Inflammatory macrophage treated with lipopolysaccharide for 1 hour (primary cell): ENCODE measurements at regions not wholly inside any gene's neighbourhood (a gene's known extent, or its start where the extent isn't known, plus 50 kb on each side); places are given as distances from the start of the nearest gene placed in this dataset.

Experiments used
- DNase-seq, 2 donors: peaks; one replicate each; pipeline ENCODE4 v3.0.0-alpha.2; 2020 to 2022

GRCh38 chr15:53009093-53009492, 219.0 kb upstream of the ONECUT1 start:
- no peak for DNase-seq

DNA sequence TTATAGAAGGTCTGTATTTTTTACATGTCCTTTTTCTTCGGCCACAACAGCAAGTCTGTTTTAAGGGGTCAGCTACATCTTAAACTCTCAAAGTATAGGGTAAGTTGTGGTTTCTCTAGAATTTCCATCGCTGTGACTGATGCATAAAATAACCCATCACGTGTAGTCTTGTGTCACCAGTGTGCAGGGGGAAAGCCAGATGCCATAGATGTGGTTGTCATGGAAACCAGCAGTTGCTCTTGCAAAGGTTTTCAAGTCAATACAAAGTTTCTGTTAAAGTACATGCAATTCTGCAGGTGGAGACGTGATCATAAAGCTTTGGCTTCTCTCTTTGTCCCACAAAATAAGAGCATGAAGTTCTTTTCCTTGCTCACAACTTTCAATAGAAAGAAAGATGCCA, 210.3 kb upstream of the ONECUT1 start:
- no peak for DNase-seq

DNA sequence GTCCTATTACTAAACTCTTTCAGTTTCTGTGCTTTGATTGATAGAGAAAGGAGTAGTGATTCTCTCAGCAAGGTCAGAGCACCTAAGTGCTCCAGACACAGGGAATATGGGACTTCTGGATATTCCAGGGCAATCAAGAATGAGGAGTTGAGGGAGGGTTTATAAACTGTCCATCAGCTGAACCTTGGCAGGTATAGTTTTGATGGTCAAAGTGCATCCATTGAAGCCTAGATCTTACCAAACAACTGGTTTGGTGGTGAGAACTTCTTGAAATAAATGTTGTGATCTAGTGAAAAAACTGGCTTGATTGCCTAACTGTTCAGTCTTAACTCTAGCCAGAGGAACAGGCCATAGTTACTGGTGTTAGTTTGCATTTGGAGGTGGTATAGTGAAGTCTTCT, 207.0 kb upstream of the ONECUT1 start:
- DNase-seq, result no peak

DNA sequence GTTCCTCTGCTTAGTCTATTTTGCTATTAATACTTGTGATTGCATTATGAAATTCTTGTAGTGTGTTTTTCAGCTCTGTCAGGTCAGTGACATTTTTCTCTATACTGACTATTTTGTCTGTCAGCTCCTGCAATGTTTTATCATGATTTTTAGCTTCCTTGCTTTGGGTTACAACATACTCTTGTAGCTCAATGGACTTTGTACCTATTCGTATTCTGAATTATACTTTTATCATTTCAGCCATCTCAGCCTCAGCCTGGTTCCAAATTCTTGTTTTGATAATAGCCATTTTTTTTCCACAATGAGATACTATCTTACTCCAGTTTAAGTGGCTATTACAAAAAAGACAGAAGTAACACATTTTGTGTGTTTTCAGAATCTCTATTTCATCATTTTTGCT, 204.2 kb upstream of the ONECUT1 start:
- DNase-seq, result no peak

GRCh38 chr15:52984507-52984906, 194.4 kb upstream of the ONECUT1 start:
- DNase-seq, result no peak

DNA sequence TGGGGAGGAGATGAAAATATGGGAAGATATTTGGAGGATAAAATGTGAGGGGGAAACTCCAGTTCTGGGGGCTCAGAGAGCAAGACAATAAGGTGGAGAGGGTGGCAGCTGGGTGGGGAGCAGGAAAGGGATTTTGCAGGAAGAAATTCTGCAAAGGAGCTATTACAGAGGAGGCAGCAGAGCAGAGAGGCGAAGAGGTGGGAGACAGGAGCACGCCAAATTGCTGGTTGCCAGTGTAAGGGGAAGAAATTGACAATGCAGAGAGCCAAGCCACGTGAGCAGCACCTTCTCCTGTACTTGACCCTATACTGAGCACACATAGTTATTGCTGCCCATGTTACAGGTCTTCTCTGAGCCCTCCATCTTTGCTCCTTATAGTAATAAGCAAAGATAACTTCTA, 190.3 kb upstream of the ONECUT1 start:
- DNase-seq, result no peak

DNA sequence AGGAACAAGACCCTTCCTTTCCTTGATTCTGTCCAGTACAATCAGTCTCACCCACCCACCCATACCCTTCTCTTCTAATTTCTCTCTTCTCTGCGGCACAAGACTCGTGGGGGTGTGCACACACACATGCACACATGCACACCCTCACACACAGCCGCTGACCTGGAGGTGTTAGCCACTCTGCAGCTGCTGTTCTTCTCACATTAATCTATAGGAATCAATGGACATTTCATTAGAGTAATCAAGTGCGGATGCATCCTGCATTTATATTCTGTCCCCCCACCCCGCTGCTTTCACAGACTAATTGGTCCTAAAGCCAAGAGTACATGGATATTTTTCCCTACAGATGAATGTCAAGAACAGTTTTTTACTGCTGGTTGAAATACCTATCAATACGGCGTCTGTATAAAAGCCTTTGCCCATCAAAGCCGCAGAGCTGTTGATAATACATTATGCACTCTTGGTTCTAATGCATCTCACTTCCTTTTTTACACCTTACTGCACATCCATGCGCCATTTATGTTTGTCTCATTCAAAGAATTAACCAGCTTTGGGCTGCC, 186.5 kb upstream of the ONECUT1 start:
- no peak for DNase-seq

DNA sequence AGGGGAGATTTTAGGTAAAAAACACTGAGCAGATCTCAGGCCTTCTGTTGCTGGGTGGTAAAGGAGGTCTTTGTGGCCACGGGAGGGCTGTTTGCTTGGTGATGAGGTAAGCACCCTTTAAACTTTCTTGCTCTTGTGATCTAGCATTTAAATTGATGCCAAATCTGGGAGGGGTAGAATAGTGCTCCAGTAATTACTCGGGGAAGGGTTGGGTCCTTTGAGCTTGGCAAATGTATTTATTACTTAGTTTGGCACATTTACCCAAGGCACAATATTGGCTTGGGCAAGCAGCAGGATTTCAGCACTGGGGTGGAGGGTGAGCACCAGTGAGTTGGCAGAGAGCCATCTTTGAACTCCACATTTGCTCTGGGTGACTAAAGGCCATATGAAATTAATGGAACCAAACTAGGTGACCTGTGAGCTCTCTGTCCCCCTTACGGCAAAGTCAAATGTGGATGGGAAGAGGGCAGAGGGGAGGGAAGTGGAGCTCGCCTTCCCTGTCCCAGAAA, 185.9 kb upstream of the ONECUT1 start:
- no peak for DNase-seq

DNA sequence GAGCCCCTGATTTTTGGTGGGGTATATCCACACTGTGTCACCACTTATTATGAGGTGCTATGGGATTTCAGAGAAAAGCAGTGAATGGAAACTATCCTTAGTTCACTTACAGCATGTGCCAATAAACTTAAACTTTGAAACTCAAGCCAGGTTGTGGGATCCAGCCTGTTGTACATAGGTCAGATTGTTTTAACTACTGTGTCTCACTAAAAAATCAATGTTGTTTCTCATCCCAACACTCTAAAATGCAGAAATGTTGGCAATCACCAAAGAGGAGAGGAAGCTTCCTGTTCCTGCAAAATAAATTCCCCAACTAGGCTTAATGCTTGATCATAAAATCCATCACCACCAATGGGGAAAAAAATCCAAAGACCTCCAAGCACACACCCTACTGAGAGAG, 173.7 kb upstream of the ONECUT1 start:
- DNase-seq, result no peak

GRCh38 chr15:52960283-52960682, 170.1 kb upstream of the ONECUT1 start:
- DNase-seq, result no peak

- DNase-seq, result no peak
Measured at GRCh38 chr15:52943746-52944145, 153.6 kb upstream of the ONECUT1 start.

- DNase-seq, result no peak
Measured at GRCh38 chr15:52936489-52936888, 146.4 kb upstream of the ONECUT1 start.

- DNase-seq, result no peak
Measured at GRCh38 chr15:52925130-52925529, 135.0 kb upstream of the ONECUT1 start.

DNA sequence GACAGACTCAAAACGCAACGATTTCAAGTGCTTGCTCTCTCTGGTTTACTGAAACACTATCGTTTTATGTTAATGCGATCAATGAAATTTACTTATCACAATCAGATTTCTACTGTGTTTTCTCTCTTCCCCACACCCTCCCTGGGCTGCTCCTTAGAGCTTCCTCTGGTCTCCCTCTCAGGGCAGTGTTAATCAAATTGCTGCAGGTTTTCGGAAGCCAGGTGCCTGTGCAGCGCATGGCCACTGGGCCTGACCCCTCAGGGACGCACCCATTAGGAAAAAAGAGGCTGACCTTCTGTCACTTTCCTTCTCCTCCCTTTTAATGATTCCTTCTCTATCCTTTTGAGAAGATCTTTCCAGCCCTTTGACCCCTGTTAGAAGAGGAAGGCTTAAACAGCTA, 134.5 kb upstream of the ONECUT1 start:
- DNase-seq, result no peak

DNA sequence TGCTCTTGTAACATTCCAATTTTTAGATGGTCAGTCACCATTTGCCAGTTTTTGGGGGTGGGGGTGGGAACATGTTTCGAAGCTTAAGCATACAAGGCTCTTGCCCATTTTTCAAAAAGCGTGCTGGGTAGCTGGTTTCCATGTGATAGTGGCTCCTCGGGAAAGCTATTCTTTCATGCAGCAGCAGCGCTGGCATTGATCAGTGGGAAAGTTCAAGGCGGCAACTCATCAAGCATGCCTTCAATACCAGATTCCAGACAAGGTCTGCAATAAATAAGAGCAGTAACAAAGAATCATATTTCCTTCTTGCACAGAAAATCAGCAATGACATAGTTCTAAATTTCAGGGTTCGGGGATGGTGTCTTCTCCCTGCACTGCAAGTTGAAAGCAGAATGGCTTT, 133.5 kb upstream of the ONECUT1 start:
- DNase-seq, result no peak

GRCh38 chr15:52922871-52923270, 132.7 kb upstream of the ONECUT1 start:
- no peak for DNase-seq

GRCh38 chr15:52912172-52912571, 122.0 kb upstream of the ONECUT1 start:
- DNase-seq, result no peak

GRCh38 chr15:52893338-52893737, 103.2 kb upstream of the ONECUT1 start:
- DNase-seq, result no peak

- no peak for DNase-seq
Measured at GRCh38 chr15:52879904-52880303, 89.8 kb upstream of the ONECUT1 start.

DNA sequence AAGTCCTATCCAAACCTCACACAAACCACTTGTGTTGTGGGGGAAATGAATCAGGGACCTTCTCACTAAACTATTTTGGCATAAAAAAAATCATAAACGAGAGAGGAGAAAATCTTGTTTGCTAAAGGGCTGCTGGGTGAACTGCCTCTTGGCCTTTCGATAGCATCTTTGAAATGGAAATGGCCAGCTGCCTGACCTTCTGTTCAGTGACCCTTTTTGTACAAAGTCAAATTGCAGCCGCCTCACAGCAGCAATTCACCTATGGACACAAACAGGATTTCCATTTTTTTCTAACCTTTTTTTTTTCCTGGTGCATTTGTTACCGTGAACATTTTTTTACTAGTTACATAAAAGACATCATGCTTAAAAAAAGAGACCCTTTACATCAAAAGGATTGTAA, 89.0 kb upstream of the ONECUT1 start:
- no peak for DNase-seq

GRCh38 chr15:52876991-52877663, 87.0 kb upstream of the ONECUT1 start:
- no peak for DNase-seq

DNA sequence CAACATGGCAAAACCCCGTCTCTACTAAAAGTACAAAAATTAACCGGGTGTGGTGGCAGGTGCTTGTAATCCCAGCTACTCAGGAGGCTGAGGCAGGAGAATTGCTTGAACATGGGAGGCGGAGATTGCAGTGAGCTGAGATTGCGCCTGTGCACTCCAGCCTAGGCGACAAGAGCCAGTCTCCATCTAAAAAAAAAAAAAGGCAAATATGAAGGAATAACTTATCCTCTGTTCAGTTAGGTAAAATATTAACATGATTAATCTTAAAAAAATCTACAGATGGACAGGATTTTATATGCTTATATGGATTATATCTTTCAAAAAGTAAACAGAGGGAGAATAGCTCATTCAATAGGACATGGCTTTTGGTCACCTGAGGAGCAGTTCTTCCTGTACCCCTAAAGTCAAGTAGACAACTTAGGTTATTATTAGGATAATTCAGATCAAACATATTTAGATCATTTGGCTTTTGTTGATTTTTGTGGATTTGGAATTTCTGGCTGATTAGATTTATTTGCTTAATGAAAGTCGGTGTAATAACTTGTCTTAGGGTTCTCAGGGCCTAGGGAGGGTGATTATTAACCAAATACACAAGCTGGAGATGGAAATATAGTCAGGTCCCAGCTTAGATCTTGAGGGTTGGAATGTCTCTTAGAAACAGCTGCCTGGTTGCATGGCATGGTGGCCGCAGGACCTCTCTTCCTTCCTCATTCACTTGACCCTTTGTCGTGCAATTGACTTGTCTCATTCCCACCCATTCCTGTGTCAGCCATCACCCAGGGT, 82.1 kb upstream of the ONECUT1 start:
- no peak for DNase-seq

DNA sequence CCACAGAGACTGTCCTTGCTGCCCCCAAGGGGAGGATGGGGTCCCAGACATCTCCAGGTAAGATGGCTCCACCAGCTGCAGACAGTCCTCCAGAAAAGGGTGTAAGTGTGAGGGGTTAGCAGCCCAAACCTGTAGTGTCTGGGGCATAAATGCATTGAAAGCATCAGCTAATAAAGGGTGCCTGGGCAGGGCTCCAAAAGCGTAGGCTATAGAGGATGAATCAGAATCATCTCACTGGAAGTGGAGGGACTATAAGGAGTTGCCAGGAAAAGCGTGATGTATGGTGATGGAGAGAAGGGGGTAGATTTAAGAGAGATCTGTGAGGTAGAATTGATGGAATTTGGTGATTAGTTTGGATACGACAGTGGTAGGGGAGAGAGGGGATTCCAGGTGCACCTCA, 79.9 kb upstream of the ONECUT1 start:
- DNase-seq, result no peak

GRCh38 chr15:52866698-52867097, 76.6 kb upstream of the ONECUT1 start:
- DNase-seq, result no peak
